ENCODE measurements at regions not wholly inside any gene's neighbourhood (a gene's known extent, or its start where the extent isn't known, plus 50 kb on each side); places are given as distances from the start of the nearest gene placed in this dataset.

GRCh38 chr18:51999351-51999750, 340.6 kb upstream of the DCC start:
- no peaks in the 10 kb centered on the region for H3K27me3 Mint-ChIP-seq (ENCODE audit: insufficient read depth)
- no peak overlapping the region for H3K4me3 Mint-ChIP-seq
- Histone ChIP-seq H3K27ac (ENCODE audit: low read depth, low read length) (no peak overlapping the region), H3K4me3 (ENCODE audit: low read length) (no peak overlapping the region), H3K4me1 (ENCODE audit: control insufficient read depth, insufficient read depth, low read length) (no peaks in the 10 kb centered on the region), H3K36me3 (ENCODE audit: control insufficient read depth, insufficient read depth, low read length) (no peaks in the 10 kb centered on the region), H3K27me3 (ENCODE audit: control insufficient read depth, insufficient read depth, low read length, poor library complexity, severe bottlenecking) (no peaks in the 10 kb centered on the region), H3K9me3 (ENCODE audit: control insufficient read depth, low read length) (no peaks in the 10 kb centered on the region), H3K9ac (ENCODE audit: extremely low read depth, low read length, poor library complexity, severe bottlenecking) (no peak overlapping the region)
- no peaks in the 10 kb centered on the region for H3K4me1 Mint-ChIP-seq
- no peaks in the 10 kb centered on the region for H3K9me3 Mint-ChIP-seq
- no peak for DNase-seq
- no peak overlapping the region for H3K27ac Mint-ChIP-seq
- no peaks in the 10 kb centered on the region for H3K36me3 Mint-ChIP-seq (ENCODE audit: low read depth)
- WGBS, 2 experiments (ENCODE audit: insufficient coverage in 1 of 2, insufficient read length in 1 of 2) = 87 to 90% methylated on average over 2 of the region's 2 CpGs
- TF ChIP-seq CTCF (conservative IDR thresholded peaks at IDR 0.05) = no peak

- Mint-ChIP-seq H3K9me3 (no peaks in the 10 kb centered on the region), H3K4me1 (no peaks in the 10 kb centered on the region), H3K27me3 (ENCODE audit: insufficient read depth) (no peaks in the 10 kb centered on the region), H3K4me3 (no peak overlapping the region), H3K36me3 (ENCODE audit: low read depth) (no peaks in the 10 kb centered on the region), H3K27ac (no peak overlapping the region)
- Histone ChIP-seq H3K9ac (ENCODE audit: extremely low read depth, low read length, poor library complexity, severe bottlenecking) (no peak overlapping the region), H3K27ac (ENCODE audit: low read depth, low read length) (no peak overlapping the region), H3K36me3 (ENCODE audit: control insufficient read depth, insufficient read depth, low read length) (no peaks in the 10 kb centered on the region), H3K4me3 (ENCODE audit: low read length) (no peak overlapping the region), H3K27me3 (ENCODE audit: control insufficient read depth, insufficient read depth, low read length, poor library complexity, severe bottlenecking) (no peaks in the 10 kb centered on the region), H3K4me1 (ENCODE audit: control insufficient read depth, insufficient read depth, low read length) (no peaks in the 10 kb centered on the region), H3K9me3 (ENCODE audit: control insufficient read depth, low read length) (no peaks in the 10 kb centered on the region)
- 96 to 100% methylated on average over 1 of the region's 1 CpG for WGBS, 2 experiments (ENCODE audit: insufficient coverage in 1 of 2, insufficient read length in 1 of 2)
- TF ChIP-seq CTCF (conservative IDR thresholded peaks at IDR 0.05) = no peak
- no peak for DNase-seq
These were observed 339.6 kb upstream of the DCC start for GRCh38 chr18:52000435-52000834.

- no peak for TF ChIP-seq CTCF (conservative IDR thresholded peaks at IDR 0.05)
- WGBS, 2 experiments (ENCODE audit: insufficient coverage in 1 of 2, insufficient read length in 1 of 2) = 89% methylated on average over 1 of the region's 1 CpG; no CpG with 5 or more reads in 1 of the 2 experiments
- Mint-ChIP-seq H3K36me3 (ENCODE audit: low read depth) (no peaks in the 10 kb centered on the region), H3K9me3 (no peaks in the 10 kb centered on the region), H3K4me1 (no peaks in the 10 kb centered on the region), H3K27me3 (ENCODE audit: insufficient read depth) (no peaks in the 10 kb centered on the region), H3K27ac (no peak overlapping the region), H3K4me3 (no peak overlapping the region)
- no peaks in the 10 kb centered on the region for H3K9me3 ChIP-seq (ENCODE audit: control insufficient read depth, low read length)
- no peak overlapping the region for H3K9ac ChIP-seq (ENCODE audit: extremely low read depth, low read length, poor library complexity, severe bottlenecking)
- no peak for DNase-seq
- no peak overlapping the region for H3K4me3 ChIP-seq (ENCODE audit: low read length)
- H3K27ac ChIP-seq (ENCODE audit: low read depth, low read length) = no peak overlapping the region
- no peaks in the 10 kb centered on the region for H3K27me3 ChIP-seq (ENCODE audit: control insufficient read depth, insufficient read depth, low read length, poor library complexity, severe bottlenecking)
- H3K36me3 ChIP-seq (ENCODE audit: control insufficient read depth, insufficient read depth, low read length) = no peaks in the 10 kb centered on the region
- H3K4me1 ChIP-seq (ENCODE audit: control insufficient read depth, insufficient read depth, low read length) = no peaks in the 10 kb centered on the region
These were observed 338.9 kb upstream of the DCC start for GRCh38 chr18:52001106-52001505.
